ENCODE measurements at regions not wholly inside any gene's neighbourhood (a gene's known extent, or its start where the extent isn't known, plus 50 kb on each side); places are given as distances from the start of the nearest gene placed in this dataset.
A peak's percentile ranks its signal among the peaks of the same experiment; 100 is the strongest.

GRCh38 chr3:117238806-117239205 is 529.2 kb downstream of the TUSC7 start:
- 62 to 87% methylated on average over 3 of the region's 3 CpGs for WGBS, 2 donors
- no peaks in the 10 kb centered on the region for H3K27me3 ChIP-seq (ENCODE audit: control insufficient read depth in 3 of 3, insufficient read depth in 3 of 3, low read length in 2 of 3)
- H3K9me3 ChIP-seq (ENCODE audit: control insufficient read depth in 4 of 4, insufficient read depth in 3 of 4, low read length in 3 of 4), result peaks cover 0 to 2% (median 0%) of the 10 kb centered on the region in 4 donors
- H3K4me1 ChIP-seq (ENCODE audit: control insufficient read depth in 5 of 5, insufficient read depth in 5 of 5, low read length in 5 of 5), result no peaks in the 10 kb centered on the region
- peak; percentile 58 for ATAC-seq (ENCODE audit: insufficient read depth, low FRiP score)
- no peak overlapping the region for H3K9ac ChIP-seq (ENCODE audit: insufficient read depth in 1 of 2, low read length in 2 of 2)
- no peak overlapping the region for H3K4me3 ChIP-seq
- H3K27ac ChIP-seq (ENCODE audit: low read depth in 1 of 2, low read length in 1 of 2), result no peak overlapping the region
- TF ChIP-seq, protein P1, sequence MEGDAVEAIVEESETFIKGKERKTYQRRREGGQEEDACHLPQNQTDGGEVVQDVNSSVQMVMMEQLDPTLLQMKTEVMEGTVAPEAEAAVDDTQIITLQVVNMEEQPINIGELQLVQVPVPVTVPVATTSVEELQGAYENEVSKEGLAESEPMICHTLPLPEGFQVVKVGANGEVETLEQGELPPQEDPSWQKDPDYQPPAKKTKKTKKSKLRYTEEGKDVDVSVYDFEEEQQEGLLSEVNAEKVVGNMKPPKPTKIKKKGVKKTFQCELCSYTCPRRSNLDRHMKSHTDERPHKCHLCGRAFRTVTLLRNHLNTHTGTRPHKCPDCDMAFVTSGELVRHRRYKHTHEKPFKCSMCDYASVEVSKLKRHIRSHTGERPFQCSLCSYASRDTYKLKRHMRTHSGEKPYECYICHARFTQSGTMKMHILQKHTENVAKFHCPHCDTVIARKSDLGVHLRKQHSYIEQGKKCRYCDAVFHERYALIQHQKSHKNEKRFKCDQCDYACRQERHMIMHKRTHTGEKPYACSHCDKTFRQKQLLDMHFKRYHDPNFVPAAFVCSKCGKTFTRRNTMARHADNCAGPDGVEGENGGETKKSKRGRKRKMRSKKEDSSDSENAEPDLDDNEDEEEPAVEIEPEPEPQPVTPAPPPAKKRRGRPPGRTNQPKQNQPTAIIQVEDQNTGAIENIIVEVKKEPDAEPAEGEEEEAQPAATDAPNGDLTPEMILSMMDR (IDR thresholded peaks at IDR 0.05; ENCODE audit: control extremely low read depth, extremely low read depth), result no peak
- H3K36me3 ChIP-seq (ENCODE audit: control insufficient read depth in 4 of 4, insufficient read depth in 4 of 4, low read length in 4 of 4), result no peaks in the 10 kb centered on the region
- peak; percentile 7 to 42 (median 40) for DNase-seq

DNA sequence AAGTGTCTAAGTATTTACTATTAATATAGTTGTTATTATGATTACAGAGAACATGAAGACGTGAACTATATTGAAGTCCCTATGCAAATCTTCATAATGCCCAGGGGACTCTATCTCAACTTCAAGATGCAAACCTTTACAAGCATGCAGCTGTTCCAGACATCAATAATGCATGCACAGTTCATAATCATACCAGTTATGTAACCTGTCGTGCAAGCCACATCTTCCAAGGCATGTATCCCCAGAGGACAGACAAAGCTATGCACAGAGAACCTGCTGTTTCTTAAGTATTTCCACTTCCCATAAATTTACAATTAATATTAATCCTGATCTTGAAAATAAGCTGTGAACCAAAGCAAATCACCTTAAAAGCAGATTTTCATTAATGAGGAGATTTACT is 534.1 kb downstream of the TUSC7 start:
- TF ChIP-seq, protein P1 (IDR thresholded peaks at IDR 0.05; ENCODE audit: control extremely low read depth, extremely low read depth), result no peak
- Histone ChIP-seq H3K27ac (ENCODE audit: low read depth in 1 of 2, low read length in 1 of 2) (no peak overlapping the region), H3K36me3 (ENCODE audit: control insufficient read depth in 4 of 4, insufficient read depth in 4 of 4, low read length in 4 of 4) (no peaks in the 10 kb centered on the region), H3K4me3 (no peak overlapping the region), H3K27me3 (ENCODE audit: control insufficient read depth in 3 of 3, insufficient read depth in 3 of 3, low read length in 2 of 3) (no peaks in the 10 kb centered on the region), H3K9me3 (ENCODE audit: control insufficient read depth in 4 of 4, insufficient read depth in 3 of 4, low read length in 3 of 4) (peaks cover 0 to 2% (median 0%) of the 10 kb centered on the region in 4 donors), H3K4me1 (ENCODE audit: control insufficient read depth in 5 of 5, insufficient read depth in 5 of 5, low read length in 5 of 5) (no peaks in the 10 kb centered on the region), H3K9ac (ENCODE audit: insufficient read depth in 1 of 2, low read length in 2 of 2) (no peak overlapping the region)
- ATAC-seq (ENCODE audit: insufficient read depth, low FRiP score) (no peak), DNase-seq (no peak)
- 82% methylated on average over 2 of the region's 2 CpGs for WGBS, 2 donors

DNA sequence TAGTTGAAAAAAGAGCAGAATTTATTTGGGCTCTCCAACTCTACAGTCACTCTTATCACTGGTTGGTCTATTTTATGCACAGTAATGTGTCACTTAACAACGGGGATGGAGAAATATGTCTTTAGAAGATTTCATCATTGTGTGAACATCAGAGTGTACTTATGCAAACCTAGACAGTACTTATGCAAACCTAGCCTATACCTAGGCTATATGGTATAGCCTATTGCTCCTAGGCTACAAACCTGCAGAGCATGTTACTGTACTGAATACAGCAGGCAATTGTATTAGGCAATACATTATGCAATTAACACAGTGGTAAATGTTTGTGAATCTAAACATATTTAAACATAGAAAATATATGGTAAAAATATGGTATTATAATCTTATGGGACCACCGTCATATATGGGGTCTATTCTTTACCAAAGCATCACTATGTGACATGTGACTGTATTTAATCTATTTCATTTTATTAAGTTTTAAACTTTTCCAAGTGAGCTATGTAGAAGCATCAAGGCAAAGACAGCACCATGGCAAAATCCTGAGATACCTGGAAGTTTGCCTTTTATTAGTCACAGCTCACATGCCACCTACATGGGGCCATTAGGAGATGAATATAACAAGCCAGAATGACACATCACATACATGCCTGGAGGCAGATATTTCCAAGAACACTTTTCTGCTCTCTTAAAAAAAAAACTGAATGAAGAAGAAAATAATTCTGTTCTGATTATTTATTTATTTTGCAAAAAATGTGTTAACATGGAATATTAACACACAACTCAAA is 537.4 kb downstream of the TUSC7 start:
- no peak overlapping the region for H3K4me3 ChIP-seq
- no peaks in the 10 kb centered on the region for H3K9me3 ChIP-seq (ENCODE audit: control insufficient read depth in 4 of 4, insufficient read depth in 3 of 4, low read length in 3 of 4)
- no peaks in the 10 kb centered on the region for H3K4me1 ChIP-seq (ENCODE audit: control insufficient read depth in 5 of 5, insufficient read depth in 5 of 5, low read length in 5 of 5)
- no peaks in the 10 kb centered on the region for H3K27me3 ChIP-seq (ENCODE audit: control insufficient read depth in 3 of 3, insufficient read depth in 3 of 3, low read length in 2 of 3)
- 75 to 90% methylated on average over 2 of the region's 2 CpGs for WGBS, 2 donors
- ATAC-seq (ENCODE audit: insufficient read depth, low FRiP score) (no peak), DNase-seq (no peak)
- H3K27ac ChIP-seq (ENCODE audit: low read depth in 1 of 2, low read length in 1 of 2), result no peak overlapping the region
- H3K36me3 ChIP-seq (ENCODE audit: control insufficient read depth in 4 of 4, insufficient read depth in 4 of 4, low read length in 4 of 4), result no peaks in the 10 kb centered on the region
- TF ChIP-seq, protein P1 (IDR thresholded peaks at IDR 0.05; ENCODE audit: control extremely low read depth, extremely low read depth), result no peak
- no peak overlapping the region for H3K9ac ChIP-seq (ENCODE audit: insufficient read depth in 1 of 2, low read length in 2 of 2)
